NOMO-1 (cell line): ENCODE measurements at regions not wholly inside any gene's neighbourhood (a gene's known extent, or its start where the extent isn't known, plus 50 kb on each side); places are given as distances from the start of the nearest gene placed in this dataset.
"Not testable (repeated sequence)": the region's sequence is repeated elsewhere in the genome, so short reads cannot be mapped to it uniquely, and the experiment has no call there.

Source experiments
- DNase-seq, 2 experiments: peaks; one replicate each; lab custom pipeline; 2025; ENCODE audit not compliant: unreplicated experiment in 2 of 2; lab: John Stamatoyannopoulos, UW

DNA sequence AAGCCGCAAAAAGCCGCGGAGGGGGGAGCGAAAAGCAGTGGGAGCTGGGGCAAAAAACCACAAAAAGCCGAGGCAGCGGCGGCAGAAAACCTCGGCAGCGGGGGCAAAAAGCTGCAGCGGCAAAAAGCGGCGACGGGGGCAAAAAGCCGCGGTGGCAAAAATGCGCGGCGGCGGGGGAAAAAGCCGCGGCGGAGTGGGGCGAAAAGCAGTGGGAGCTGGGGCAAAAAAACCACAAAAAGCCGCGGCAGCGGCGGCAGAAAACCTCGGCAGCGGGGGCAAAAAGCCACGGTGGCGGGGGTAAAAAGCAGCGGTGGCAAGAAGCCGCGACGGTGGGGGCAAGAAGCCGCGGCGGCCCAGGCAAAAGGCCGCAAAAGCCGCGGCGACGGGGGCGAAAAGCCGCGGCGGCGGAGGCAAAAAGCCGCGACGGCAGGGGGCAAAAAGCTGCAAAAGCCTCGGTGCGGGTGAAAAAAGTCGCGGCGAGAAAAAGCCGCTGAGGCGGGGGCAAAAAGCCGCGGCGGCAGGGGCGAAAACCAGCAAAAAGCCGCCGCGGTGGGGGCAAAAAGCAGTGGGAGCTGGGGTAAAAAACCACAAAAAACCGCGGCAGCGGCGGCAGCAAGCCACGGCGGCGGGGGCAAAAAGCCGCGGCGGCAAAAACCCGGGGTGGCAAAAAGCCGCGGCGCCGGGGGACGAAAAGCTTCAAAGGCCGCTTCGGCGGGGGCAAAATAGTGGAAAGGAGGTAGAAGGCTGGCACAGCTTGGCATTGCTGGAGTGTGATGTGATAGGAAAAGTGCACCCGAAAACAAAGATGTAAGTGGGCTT is 135.9 kb downstream of the ZNF92 start:
- no peak for DNase-seq

DNA sequence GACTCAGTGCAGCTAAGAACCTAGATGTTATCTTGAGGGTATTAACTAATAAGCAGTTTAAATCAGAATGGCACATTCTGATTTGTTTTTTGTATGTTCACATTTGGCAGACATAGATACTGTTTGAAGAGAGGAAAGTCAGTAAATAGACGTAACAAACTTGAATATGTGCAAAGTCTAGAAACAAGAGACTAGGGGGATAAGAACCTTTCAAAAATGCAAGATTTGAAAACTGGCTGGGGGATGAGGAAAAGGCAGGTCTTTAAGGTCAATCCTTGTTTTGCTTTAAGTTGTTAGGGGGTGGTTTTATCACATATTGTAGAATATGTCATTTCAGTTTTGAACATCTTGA is 136.5 kb downstream of the ZNF92 start:
- DNase-seq, result not testable (repeated sequence)

- not testable (repeated sequence) for DNase-seq
These were observed 146.1 kb downstream of the ZNF92 start for GRCh38 chr7:65519751-65520150.

DNA sequence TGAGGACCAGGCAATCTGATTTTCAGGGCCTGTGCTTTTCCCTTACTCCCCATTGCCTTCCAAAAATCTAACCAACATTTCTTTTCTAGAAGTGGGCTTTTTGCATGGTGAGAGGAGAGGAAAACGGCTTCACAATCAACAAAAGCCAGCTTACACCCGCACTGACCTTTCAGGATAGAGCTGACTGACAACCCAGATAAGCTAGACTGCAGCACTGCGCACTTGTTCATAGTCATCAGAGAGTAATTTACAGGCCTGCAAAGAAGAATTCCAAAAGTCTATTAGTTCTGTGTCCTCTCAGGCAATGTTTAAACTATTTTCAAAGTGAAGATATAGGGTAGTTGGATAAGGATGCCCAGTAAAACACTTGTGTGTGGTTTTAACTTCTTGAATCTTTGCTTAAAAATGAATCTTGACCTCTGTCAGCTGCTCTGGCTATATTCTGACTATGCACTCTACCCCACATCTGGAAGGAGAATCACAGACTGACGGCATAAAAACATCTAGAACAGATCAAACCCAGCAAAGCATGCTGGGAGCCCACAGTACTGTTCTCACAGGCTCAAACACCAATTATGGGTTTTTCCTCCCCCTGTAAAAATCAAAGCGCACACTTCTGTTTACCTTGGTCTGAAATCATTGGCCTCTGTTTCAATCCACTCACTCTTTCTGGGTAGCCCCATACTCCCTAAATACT is 172.0 kb downstream of the ZNF92 start:
- not testable (repeated sequence) for DNase-seq

DNA sequence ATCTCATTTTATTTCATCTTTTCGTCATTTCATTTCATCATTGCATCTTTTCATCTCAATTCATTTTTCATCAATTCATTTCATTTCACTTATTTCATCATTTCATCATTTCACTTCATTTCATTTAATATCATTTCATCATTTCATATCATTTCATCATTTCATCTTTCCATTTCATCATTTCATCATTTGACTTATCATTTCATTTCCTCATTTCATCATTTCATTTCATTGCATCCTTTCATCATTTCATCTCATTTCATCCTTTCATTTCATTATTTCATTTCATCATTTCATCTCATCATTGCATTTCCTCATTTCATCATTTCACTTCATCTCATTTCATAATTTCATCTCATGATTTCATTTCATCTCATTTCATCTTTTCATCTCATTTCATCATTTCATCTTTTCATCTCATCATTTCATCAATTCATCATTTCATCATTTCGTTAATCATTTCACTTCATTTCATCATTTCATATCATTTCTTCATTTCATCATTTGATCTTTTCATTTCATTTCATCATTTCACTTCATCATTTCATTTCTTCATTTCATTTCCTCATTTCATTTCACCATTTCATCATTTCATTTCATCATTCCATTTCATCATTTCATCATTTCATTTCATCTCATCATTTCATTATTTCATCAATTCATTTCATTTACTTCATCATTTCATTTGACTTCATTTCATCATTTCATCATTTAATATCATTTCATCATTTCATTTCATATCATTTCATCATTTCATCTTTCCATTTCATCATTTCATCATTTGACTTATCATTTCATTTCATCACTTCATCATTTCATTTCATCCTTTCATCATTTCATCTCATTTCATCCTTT is 176.2 kb downstream of the ZNF92 start:
- not testable (repeated sequence) for DNase-seq

DNA sequence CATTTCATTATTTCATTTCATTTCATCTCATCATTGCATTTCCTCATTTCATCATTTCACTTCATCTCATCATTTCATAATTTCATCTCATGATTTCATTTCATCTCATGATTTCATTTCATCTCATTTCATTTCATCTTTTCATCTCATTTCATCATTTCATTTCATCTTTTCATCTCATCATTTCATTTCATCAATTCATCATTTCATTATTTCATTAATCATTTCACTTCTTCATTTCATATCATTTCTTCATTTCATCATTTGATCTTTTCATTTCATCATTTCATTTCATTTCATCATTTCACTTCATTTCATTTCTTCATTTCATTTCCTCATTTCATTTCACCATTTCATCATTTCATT is 176.8 kb downstream of the ZNF92 start:
- not testable (repeated sequence) for DNase-seq

- DNase-seq, result not testable (repeated sequence)
These were observed 177.4 kb downstream of the ZNF92 start for GRCh38 chr7:65551042-65551441.

DNA sequence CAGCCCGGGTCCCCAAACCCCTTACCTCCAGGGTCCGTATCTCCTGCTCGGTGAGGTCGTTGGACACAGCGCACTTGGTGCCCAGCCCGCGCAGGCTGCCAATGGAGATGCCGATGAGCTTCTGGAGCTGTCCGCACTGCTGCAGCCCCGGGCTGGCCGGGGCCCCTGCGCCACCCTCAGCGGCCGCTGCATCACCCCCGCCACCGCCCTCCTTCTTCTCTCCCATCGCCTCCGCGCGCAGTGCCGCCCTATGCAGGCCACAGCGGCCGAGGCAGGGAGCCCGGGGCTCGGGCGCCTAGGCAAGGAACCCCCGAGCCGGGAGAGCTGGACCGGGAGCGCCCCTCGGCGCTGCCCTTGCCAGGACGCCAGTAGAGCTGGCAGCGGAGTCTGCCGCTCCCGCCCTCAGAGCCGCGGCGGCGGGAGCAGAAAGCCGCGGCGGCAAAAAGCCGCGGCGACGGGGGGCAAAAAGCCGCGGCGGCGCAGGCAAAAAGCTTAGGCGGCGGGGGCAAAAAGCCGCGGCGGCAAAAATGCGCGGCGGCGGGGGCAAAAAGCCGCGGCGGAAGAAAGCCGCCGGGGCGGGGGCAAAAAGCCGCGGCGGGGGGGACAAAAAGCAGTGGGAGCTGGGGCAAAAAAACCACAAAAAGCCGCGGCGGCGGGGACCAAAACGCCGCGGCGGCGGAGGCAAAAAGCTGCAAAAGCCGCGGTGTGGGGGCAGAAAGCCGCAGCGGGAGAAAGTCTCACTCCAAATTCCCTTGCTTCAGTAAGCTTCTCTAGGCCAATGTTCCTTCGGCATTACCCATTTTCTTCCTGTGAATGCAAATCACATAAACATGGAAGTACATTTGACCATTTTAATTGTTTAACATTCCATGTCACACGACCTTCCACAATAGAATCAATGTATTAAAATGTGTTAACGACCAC is 181.2 kb downstream of the ZNF92 start:
- not testable (repeated sequence) for DNase-seq

DNA sequence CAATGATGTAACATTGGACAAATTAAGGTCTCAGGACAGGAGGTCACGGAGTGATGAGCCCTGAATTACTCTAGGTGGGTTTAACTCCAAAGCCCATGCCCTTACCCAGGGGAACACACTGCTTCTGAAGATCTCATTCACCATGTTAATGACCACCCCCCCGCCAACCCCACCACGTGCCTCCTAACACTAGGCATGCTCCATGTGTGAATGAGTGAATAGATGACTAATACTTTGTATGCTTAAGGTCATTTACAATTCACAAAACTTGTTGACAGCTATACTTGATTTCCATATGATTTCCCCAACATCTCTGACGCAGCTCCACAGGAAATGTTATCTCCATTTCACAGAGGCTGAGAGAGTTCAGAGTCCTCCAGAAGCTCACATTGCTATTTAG is 184.9 kb downstream of the ZNF92 start:
- not testable (repeated sequence) for DNase-seq

DNA sequence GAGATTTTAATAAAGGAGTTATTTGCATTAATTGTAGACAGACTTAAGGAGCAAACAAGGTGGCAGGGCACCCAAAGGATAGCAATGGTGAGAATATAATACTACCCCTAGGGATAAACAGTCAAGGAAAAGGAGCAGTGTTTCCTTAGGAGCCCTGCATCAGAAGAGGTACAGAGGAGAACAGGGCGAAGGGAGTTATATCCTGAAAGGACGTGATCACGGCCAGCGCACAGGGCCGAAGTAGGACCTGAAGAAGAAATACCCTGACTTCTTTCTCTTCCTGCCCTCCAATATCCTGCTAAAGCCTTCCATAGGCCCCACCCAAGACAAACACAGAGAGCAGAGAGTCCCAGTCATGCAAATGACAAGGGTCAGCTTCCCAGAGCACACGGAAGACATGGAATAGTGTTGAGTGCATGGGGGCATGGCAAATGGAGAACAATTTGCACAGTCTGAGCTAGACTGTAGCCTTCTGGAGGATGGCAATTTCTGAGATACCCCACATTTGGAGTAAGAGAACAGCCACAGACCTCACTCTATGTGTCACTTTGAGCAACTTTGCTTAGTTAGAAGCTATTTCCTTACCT is 188.2 kb downstream of the ZNF92 start:
- DNase-seq, result not testable (repeated sequence)

DNA sequence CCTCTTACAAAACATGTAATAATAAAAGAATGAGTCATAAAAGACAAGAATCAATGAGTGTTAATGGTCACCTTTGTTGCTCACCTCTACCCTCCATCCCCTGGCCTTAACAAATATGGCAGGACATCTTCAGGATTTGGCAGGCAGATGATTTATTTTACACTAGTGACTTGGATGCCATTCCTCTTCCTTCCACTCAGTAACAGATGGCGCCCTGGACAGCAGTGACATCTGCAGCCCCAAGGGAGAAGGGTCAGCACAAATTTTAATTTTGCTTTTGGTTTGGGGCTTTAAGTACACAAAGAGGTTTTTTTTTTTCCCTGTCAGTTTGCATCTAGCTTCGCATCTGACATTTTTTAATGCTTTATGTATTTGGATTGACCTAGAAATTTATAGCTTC is 188.9 kb downstream of the ZNF92 start:
- not testable (repeated sequence) for DNase-seq

- not testable (repeated sequence) for DNase-seq
These were observed 189.7 kb downstream of the ZNF92 start for GRCh38 chr7:65563333-65563732.

- DNase-seq, result not testable (repeated sequence)
These were observed 194.6 kb downstream of the ZNF92 start for GRCh38 chr7:65568226-65568625.

DNA sequence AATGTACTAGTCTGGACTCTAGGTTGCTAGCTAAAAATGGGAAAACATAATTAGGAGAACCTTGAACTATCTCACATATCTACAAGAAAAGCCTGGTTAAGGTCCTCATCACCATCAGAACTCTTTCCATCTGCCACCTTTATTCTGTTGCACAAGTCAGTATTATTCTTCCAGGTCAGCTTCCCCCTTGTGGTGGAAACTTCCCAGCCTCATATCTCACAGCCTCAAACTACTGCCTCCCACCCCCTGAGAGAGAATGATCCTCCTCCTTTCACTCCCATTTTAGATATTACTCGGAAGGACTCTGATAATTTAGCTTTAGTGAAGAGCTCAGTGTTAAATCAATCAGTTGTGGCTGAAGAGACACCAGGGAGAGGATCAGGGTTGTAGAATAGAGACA is 197.3 kb downstream of the ZNF92 start:
- not testable (repeated sequence) for DNase-seq

GRCh38 chr7:65572581-65572980 is 198.9 kb downstream of the ZNF92 start:
- not testable (repeated sequence) for DNase-seq

- not testable (repeated sequence) for DNase-seq
These were observed 202.7 kb downstream of the ZNF92 start for GRCh38 chr7:65576370-65576769.

GRCh38 chr7:65582518-65583119 is 209.0 kb downstream of the ZNF92 start:
- not testable (repeated sequence) for DNase-seq

DNA sequence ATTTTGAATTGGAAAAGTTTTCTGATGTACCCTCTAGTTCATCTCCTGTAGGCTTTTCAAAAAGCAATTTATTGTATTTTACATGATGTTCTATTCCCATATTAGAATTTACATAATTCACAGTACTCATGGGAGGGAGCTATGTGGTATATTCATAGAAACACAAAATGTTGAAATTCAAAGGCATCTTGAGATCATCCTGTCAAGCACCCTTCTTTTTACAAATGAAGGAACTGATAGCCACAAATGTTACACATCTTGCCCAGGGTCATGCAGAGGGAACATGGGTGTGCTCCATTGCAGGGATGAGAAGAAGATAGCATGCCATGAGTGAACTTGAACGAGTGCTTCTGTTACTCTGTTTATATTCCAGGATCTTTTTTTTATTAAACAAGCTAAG is 228.8 kb downstream of the ZNF92 start:
- not testable (repeated sequence) for DNase-seq

GRCh38 chr7:65609131-65609530 is 235.5 kb downstream of the ZNF92 start:
- DNase-seq, result no peak
